ENCODE measurements at regions not wholly inside any gene's neighbourhood (a gene's known extent, or its start where the extent isn't known, plus 50 kb on each side); places are given as distances from the start of the nearest gene placed in this dataset.
A peak's percentile ranks its signal among the peaks of the same experiment; 100 is the strongest.

DNA sequence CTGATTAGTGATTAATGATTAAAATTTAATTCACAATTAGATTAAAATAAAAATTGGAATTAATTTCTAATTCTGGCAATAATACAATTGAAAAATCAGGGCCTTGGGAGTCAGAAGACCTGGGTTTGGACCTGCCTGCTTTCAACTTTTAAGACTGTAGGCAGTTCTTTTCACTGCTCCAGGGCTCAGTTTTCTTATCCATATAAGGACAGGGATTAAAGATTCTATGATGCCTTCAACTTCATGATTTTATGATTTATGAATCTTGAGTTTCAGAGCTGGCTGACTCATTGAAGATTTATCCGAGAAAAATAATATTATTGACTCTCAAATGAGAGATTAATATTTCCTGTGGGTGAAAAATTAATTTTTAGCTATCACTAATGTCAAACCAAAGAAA is 208.6 kb upstream of the ANKH start:
- DNase-seq = no peak

DNA sequence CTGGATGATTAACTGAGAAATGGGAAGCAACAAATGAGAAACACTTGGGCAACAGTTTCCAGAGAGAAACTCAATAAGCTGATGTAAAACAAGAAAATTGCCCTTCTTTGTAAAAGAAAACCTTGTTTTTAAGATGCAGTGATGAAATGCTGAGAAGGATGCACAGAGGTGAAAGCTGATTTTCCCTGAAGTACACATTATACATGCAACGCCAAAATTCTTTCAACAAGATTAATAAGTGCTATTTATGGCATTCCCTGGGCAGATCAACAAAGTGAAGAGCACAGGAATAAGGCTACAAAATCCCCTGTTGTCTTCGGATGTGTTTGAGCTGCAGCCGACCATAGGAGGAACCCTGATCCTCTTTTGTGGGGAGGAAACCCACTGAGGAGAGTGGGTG is 208.0 kb upstream of the ANKH start:
- no peak for DNase-seq

- no peak for DNase-seq
These were observed 203.1 kb upstream of the ANKH start for GRCh38 chr5:15074651-15075050.

- no peak for DNase-seq
These were observed 201.9 kb upstream of the ANKH start for GRCh38 chr5:15073453-15073852.

DNA sequence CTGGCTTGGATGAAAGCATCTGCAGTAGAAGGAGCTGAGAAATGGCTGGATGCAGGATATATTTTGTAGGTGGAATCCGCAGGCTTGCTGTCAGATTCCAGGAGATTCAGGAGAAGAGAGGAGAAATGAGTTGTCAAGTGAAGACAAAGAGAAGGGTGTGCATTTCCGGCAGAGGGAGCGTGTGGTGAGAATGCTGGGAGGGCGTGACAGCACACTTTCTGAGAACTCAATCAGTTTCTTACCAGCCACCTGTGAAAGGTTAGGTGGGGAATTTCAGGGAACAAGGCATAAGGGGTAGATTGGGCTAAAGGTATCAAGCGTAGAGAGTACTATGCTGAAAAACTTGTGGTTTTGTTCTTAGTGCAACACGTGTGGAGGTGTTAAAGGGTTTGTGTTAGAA is 199.3 kb upstream of the ANKH start:
- no peak for DNase-seq

DNA sequence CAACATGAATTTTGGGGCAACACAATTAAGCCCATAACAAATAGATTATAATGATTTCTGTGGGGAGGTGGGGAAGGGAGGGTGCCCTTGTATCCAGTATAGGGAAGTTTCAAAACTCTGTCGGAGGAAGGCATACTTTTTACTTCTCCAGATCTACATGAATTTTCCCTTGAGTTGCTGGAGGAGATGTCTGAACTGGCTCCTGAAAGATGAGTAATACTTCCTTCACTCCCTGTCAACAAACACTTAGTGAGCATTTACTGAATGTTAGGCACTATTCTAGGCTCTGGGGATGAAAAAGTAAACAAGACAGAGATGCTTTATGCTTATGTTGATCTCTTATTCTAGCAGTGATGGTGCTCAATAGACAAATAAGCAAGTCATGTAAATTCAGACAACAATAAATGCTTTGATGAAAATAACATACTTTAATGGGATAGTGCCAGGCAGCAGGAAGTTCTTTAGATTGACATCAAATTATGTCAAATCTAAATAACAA is 197.9 kb upstream of the ANKH start:
- DNase-seq = no peak

GRCh38 chr5:15065091-15065490 is 193.5 kb upstream of the ANKH start:
- no peak for DNase-seq

DNA sequence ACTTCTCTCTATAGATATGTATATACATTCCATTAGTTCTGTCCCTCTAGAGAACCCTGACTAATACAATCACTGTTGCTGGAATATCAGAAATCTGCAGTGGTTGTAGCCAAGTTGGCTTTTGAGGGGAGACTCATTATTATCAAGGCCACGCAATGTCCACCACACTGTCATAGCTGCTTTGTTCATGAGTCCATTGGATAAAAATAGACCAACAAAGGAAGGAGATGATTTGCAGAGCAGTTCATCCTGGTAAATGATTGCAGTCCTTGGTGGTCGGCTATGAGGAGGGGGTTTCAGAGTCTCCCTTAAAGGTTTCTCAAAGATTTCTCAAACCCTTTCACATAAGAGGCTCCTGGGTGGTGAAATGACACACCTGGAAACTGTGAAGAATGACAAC is 192.8 kb upstream of the ANKH start:
- no peak for DNase-seq

DNA sequence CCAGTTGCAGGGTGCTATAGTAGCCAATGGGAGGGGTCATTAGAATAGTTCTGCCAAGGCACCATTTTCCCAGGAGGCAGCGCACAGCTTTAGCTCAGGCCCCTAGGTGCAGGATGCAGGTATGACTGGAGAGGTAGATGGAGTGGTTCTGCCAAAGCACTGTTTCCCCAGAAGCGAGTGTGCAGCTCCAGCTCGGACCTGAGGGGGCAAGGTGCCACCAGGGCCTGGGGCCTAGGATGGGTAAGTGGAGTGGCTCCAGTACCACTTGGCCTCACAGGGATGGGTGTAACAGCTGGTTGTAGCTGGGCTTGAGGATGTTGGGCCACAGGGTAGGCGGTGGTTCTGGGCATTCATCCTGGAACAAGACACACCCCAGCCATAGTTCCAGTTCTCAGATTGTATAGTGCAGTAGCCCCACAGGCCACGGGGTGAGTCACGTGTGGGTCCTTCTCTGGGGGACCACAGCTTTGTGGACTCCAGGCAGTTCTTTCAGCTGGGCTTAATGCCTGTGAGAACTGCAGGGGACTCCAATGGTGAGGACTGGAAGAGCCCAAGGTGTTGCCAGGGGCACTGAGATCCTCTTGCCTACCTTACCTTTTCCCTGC is 185.5 kb upstream of the ANKH start:
- DNase-seq = no peak

DNA sequence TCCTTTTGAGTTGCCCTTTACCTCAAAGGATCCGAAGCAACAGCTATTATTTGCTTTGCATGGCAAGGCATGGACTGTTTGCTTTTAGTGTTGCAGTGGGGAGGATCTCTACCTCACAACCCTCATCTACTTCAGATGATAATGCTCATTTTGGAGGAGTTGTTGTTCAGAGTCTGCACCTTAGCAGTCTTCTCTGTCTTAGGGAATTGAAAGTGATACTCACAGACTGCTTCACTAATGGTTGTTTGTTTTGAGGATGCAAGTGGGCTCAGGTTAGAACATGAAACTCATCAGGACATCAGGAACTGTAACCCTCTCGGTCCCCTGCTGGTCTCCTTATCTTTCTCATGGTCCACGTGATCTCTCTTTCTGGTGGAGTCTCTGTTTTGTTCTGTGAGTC is 172.9 kb upstream of the ANKH start:
- DNase-seq = no peak

DNA sequence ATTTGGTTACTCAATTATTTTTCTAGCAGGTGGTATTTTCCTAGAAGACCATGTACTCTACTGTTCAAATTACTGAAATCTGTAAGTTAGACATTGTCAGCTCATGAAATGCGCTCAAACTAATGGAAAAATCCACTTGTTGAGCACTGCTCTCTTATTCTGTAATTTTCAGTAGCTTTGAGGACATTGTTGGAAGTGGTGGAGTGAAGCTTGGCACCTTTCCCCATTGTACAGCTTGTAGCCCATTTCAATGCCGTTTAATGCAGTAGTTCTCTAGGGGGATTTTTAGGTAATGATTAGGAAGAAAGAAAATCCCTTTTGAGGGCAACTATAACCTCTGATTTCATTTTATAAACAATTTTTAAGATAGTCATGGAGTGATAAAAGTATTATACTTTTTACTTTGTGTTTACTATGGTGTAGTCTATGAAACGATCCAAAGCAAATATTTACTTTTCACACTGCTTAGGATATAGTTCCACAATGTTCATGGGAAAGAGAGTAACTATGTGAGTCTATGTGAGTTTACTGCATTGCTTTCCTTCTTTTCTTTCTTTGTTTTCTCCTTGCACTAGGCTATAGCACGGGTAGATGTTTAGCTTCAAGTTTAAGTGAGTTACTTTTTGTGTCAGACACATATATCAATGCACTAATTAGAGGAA is 165.8 kb upstream of the ANKH start:
- DNase-seq = no peak

- no peak for DNase-seq
These were observed 162.8 kb upstream of the ANKH start for GRCh38 chr5:15034379-15034778.

GRCh38 chr5:15031180-15031579 is 159.6 kb upstream of the ANKH start:
- DNase-seq = no peak

DNA sequence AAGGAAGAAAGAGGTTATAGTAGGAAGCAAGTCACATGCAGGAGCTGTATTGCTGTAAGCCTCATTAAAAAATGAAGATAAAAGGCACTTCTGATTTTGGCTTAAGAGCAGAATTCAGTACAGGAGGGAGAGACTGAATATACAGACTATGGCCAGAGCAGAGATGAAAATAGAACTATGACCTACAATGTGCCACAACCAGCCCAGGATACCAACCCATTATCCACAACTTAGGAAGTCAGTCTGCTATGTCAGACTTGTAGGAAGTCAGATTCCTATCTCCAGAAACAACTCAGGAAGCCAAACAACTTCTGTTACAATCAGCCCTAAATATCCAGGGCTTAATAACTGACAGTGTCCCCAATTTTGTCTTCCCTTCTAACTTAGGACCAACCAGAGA is 156.2 kb upstream of the ANKH start:
- DNase-seq = no peak

DNA sequence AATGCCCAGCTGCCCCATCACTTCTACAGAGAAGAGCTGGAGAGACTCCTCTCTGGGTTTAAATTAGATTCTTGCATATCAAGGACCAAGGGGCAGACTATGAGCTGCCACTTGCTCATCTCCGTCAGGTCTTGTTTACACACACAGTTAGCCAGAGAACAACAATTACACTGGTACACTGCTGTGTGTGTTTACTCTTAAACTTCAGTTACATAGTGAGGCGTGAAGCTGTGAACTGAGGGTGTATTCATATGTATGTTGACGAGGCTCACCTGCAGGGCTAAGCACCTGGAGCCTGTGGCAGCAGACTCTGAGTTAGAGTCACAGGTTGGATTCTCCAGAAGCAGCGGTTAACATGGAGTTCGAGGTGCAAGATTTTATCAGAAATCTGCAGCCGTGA is 155.4 kb upstream of the ANKH start:
- DNase-seq = no peak

DNA sequence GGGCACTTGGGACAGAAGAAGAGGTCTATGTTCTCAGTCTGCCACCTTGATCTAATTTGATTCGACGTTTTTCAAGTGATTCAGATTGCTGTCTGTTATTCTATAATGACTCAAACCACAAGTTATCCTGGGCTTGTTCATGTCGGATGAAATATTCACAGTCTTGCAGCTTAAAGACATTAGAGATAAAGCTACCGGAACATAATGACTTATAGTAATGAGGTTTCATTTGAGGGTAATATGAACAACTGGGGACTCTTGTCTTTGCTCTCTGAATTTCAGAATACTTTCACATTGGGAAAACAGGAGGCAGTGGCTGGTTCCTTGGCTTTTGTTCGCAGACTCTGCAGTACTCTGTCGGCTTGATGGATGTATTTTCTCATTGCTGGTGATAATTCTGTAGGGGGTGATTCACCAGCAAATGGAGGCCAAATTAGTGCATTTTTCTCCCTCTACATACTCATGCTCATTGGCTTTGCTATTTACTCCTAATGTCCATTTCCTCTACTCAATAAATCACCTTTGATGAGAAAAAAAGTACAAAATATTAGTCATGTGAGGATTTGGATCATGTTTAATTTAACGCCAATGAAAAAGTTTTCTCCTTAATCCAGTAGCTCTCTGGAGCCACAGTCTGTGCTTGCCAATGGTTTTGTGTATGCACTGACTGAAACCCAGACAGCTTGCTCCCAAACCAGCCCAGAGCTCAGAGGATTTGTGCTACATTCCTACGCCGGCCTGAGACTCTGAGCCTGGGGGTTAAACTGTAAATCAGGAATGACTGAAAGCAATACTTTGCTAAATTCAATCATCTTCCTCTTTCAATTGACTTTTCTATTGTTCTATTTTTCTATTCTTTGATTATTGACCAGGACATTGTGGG is 154.7 kb upstream of the ANKH start:
- DNase-seq = no peak

DNA sequence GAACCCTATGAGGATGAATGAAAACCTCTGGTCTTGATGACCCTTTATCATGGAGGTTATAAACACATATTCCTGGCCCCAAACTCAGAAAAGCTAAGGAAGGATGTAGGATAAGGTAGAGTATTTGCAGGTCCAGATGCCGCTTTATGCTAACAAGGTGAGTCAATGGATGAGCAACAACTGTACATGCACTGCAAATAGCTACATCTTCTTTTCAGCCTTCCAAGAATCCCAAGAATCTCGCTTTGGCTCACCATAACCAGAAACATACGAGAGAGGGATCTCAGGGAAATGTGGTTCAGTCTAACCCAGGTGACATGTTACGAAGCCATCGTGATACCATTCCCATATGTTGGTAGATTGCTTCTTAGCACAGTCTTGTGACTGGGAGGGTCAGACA is 152.3 kb upstream of the ANKH start:
- DNase-seq = no peak

DNA sequence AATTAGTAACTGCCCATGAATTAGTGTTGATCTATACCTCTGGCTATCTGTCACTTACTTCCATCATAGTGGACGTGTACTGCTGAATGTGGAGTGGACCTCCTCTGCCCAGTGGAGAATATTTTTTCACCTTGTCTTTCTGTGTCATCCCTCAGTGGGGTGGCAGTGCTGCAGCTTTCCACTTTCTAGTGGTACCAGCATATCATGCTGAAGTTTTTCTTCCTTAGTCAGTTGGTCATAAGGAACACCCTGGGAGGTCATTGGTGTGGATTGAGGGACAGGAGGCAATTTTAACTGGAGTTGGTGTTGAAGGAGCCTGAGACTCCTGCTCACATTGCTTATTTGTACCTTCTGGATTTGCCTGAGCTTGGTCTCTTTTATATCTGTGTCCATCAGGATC is 151.7 kb upstream of the ANKH start:
- no peak for DNase-seq

- no peak for DNase-seq
These were observed 149.9 kb upstream of the ANKH start for GRCh38 chr5:15021266-15022046.

DNA sequence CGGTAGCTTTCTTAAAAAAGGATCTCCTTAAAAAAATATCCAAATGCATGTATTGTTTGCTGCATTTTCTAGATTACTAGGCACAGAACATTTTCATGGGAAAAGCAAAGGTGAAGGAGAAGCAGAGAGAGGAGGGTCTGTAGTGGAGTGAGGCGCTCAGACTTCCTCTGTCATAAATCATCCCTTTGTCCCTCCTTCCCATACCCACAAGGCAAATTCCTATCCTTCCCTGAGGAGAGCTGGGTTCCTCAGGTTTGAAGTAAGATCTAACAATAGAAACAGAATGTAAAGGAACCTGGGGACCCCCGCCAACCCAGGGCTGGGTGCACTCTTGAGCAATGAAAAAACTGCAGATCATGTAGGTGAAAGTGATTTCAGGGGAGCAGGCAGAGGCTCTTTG is 149.2 kb upstream of the ANKH start:
- no peak for DNase-seq

DNA sequence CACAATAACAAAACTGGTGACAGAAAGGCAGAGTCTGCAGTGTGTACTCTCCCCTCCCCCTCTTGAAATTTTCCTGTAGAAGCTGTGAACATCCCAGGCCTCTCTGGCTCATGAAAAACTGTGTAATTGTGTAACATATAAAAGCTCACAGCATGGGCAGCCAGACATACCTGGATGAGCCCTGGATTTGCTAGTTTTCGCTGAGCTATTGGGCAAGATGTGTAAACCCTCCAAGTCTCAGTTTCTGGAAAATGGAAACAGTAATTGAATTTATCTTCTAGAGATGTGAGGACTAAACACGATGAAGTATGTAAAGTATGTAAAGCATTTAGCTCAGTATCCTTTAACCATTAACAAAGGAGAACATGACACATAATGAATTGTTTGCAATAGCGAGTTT is 143.2 kb upstream of the ANKH start:
- DNase-seq = no peak

GRCh38 chr5:15013654-15014463 is 142.3 kb upstream of the ANKH start:
- DNase-seq = peak; percentile 44 to 79
